ACHN (cell line): ENCODE measurements at regions not wholly inside any gene's neighbourhood (a gene's known extent, or its start where the extent isn't known, plus 50 kb on each side); places are given as distances from the start of the nearest gene placed in this dataset.

ENCODE experiments used
- DNase-seq: peaks from one replicate; pipeline ENCODE4 v3.0.0-alpha.2; 2015
- in situ Hi-C: cut with HindIII; loops from 2 replicates; pipeline ENCODE4 v1.10.0; 2017; ENCODE audit warnings: low sequenced_read_pairs, low pct_ligation_motif_present, low pct_unique_long_range_greater_than_20kb

DNA sequence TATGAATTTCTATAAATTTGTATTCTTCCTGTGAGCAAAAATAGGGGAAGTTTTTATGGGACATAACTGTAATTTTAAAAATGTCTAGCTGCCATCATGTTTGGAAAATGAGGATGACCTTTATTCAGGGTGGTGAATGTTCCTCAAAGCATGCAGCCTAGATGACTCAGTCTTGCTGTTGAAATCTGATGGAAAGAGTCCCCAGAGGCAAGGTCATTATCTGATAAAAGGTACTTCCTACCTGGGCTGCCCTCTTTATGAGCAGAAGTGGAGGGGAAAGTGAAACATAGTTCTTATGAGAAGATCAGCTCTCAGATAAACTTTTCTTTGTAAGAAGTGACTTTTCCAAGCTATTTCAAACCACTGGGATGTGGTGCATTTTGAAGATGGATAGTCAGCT, 1144.7 kb upstream of the PIK3C3 start:
- no peak for DNase-seq
- in situ Hi-C loops = no loop called here

DNA sequence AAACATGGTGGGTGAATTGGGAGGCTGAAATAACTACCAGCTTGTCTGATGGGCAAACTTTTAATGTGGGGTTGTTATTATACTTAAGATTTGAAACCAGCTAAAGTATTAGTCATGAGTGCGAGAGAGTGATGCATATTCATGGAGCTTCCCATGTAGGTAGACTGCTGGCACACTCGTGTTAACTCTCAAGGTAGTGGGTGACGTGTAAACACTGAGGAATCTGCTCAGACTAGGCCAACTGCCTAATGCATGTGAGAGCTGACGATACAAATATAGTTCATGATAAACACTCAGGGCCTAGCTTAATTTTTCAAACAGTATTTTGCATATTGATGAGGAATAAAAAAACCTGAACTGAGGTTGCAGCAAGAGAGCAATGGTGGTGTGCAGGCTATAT, 1165.7 kb upstream of the PIK3C3 start:
- no peak for DNase-seq
- in situ Hi-C loops = no loop called here

DNA sequence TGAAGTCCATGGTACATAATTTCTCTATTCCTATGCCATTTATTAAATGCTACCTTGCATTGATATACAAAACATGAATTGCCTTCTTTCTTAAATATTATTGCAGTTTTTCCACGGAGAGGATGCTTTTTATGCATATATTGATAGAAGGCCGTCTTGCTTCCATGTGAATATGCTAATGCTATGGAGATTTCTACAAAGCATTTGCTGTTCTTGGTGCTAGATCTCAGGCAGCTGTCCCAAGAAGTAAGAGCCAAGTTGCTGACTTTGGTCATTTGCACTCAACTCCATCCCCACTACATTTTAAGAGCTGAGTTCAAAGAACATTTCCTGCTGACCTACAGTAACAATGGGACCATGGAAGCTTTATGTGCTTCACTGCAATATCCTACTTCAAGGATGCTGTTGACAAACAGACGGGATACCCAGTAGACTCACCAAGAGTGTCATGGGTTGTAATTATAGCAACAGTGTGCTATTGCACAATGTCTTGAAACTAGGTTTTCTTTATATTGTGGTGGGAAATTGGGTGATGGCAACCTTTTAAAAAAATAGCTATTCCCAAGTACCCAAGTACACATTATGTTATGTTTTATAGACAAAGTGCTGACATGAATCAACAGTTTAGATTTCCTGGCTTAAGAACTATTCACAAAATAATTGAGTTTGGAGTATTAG, 1172.4 kb upstream of the PIK3C3 start:
- in situ Hi-C loops = no loop called here
- DNase-seq = no peak

DNA sequence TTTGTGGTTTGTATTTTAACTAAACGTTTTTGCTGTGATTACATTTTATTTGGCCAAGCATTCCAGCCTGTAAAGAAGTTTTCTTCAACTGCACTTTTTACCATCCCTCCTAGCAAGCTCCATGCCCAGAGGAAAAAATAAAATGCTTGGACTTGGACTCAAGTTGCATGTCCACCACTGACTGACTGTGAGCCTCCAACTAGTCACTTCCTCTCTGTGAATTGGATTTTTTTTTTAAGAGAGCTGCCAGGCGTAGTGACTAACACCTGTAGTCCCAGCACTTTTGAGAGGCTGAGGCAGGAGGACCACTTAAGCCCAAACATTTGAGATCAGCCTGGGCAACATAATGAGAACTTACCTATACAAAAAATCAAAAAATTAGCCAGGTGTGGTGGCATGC, 1185.2 kb upstream of the PIK3C3 start:
- no peak for DNase-seq
- in situ Hi-C loops = no loop called here

DNA sequence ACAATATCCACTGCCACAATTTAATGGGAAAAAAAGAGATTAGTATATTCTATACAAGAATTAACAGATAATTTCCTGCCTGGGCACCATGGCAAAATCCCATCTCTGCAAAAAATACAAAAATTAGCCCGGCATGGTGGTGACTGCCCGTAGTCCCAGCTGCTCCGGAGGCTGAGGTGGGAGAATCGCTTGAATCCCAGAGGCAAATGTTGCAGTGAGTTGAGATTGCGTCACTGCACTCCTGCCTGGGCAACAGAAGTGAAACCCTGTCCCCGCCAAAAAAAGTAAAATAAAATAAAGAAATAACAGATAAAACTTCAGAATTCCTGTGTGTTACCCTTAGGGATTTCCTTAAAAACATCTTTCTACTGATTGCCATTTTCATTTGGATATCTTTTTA, 1194.8 kb upstream of the PIK3C3 start:
- DNase-seq = no peak
- in situ Hi-C loops = no loop called here

DNA sequence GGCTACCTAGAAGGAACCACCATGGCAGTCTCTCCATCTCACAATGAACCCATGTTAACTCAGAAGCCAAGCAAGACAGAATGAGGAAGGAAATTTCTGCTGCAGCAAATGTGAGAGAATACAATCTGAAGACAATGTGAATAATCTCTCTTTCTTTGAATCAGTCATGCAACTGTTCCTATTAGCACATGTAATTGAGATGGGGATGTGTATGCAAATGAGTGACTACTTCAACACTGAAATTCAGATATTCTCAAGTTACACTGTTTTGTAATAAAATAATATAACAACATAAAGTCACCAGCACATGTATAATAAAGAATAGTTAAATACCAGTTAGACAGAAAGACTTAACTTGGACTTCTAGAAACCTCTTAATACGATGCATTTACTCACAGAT, 1200.6 kb upstream of the PIK3C3 start:
- no peak for DNase-seq
- in situ Hi-C loops = no loop called here

DNA sequence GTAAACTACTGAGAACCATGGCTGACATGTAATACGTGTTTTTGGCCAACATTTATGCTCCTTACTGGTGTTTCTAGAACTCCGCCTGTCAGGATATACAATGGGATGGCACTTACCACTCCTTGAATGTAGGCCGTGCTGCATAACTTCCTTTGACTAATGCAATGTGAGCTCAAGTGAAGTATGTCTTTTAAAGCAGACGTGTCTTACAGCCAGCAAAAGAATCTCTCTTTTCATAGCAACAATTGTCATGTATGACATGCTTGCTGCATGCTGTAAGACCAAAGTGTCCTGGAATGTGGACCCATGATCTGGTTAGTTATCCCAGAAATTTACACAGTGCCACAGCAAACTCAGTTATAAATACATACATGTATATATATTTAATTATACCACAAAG, 1202.7 kb upstream of the PIK3C3 start:
- in situ Hi-C loops = no loop called here
- no peak for DNase-seq

DNA sequence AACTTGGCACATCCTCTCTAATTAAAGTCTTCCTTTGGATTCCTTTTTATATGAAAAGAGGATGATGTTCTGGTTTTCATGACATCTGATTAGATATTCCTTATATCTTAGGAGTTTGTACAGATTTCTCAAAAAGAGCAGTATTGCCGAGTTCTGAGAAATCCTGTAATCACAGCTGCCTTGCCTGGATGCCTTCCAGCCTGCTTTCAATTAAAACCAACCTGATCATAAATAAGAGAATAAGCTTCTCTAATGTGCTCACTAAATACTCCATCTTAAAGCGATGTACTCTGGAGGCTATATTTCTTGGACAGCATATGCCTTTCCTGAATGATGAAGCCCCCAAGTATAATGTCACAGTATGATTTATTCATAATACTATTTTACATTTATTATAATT, 1203.8 kb upstream of the PIK3C3 start:
- in situ Hi-C loops = no loop called here
- DNase-seq = no peak

DNA sequence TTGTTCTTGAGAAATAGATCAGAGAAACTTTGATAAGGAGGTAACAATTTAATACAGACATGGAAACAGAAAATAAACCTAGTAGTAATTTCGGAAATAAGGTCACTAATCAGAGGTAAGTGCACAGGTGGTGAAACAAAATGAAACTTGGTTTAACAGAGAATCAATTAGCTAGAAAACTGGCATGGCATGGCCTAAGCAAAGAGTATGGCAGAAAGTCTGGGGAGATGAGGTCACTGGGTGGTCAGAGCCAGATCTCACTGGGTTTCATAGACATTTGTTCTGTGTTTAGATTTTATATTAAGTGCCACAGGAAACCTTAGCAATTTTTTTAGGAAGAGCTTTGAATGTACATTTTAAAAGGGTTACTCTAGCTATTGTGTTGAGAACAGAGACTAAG, 1216.0 kb upstream of the PIK3C3 start:
- no peak for DNase-seq
- in situ Hi-C loops = no loop called here

DNA sequence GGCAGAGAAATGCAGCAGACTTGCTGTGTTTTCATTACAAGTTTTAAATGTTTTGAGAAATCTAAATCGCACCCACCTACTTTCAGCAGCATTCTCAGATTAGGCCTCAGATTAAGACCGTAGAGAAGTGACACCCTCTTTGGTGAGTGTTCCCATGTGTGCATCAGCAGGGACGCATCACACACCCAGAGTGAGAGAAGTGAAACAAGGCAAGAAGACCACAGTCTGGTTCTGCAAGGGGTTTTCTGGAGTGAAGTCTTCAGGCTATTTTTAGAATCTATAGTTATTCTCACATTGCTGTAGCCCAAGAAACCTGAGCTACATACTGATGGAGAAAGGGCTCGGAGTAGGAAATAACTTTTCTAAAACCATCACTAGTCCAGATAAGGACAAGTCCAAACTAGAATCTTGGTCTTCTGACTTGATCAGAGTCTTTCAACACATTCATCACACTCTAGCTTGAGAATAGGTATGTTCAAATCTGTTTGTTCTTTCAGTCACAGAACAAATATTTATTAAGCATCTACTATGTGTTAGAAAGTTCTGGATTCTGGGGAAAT, 1216.6 kb upstream of the PIK3C3 start:
- no peak for DNase-seq
- in situ Hi-C loops = no loop called here

DNA sequence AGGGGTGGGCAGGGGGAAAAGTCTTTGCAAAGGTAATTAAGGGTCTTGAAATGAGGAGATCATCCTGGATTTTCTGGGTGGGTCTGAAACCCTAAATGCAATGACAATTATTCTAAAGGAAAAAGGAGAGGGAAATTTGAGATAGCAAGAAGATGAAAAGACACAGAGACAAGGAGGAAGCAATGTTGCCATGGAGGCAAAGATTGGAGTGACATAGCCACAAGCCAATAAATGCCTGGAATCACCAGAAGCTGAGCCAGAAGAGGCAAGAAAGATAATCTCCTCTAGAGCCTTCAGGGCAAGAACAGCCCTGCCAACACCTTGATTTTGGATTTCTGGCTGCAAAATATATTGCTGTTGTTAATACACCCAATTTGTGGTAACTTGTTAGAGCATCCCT, 1246.3 kb upstream of the PIK3C3 start:
- no peak for DNase-seq
- in situ Hi-C loops = no loop called here

DNA sequence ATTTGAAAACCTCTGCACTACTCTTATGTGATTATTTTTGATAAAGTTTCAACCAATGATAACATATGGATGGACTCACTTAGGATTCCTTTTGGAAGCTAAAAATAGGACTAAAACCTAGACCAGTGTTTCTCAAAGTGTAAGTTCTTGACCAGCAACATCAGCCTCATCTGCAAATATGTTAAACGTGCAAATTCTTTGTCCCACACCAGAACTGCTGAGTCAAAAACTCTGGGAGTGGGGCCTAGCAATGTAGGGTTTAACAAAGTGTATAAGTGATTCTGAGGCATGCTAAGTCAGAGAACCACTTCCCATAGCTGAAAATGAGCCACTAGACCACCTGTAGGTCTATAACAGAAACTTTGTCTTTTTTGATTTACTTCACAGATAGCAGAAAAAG, 1247.2 kb upstream of the PIK3C3 start:
- no peak for DNase-seq
- in situ Hi-C loops = no loop called here

DNA sequence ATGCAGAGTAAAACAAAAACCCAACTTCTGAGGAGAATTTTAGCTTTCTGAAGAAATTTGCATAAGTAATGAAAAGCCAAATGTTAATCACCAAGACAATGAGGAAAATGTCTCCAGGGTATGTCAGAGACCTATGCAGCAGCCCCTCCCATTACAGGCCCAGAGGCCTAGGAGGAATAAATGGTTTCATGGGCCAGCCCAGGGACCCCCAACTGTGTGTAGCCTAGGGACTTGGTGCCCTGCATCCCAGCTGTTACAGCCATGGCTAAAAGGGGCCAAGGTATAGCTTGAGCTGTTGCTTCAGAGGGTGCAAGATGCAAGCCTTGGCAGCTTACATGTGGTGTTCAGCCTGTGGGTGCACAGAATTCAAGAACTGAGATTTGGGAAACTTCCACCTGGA, 1256.9 kb upstream of the PIK3C3 start:
- in situ Hi-C loops = no loop called here
- no peak for DNase-seq

DNA sequence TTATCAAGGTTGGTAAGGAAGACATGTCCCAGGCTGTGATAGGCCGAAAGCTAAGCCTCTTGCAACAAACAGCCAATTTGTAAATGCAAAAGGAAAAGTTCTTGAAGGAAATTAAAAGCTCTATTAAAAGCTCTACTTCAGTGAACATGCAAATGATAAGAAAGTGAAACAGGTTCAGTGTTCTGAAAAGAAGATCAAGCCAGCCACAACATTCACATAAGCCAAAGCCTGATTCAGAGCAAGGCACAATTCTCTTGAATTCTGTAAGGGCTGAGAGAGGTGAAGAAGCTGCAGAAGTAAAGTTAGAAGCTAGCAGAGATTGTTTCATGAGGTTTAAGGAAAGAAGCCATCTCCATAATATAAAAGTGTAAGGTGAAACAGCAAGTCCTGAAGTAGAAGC, 1259.5 kb upstream of the PIK3C3 start:
- in situ Hi-C loops = no loop called here
- DNase-seq = no peak

DNA sequence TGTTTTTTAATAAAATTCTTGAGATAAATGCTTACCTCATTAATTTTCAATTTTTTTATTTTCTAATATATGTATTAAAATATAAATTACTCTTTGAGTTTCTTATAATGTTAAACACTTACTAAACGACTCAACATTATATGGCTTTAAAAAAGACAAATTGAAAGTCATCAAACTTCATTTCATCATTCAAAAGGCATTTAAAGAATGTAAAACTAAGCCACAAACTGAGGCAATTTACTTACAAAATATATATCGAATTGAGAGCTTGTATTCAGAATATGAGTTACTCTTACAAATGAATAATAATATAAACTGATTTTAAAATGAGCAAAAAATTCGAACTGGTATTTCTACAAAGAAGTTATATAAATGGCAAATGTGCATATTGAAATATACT, 1262.2 kb upstream of the PIK3C3 start:
- in situ Hi-C loops = no loop called here
- no peak for DNase-seq

DNA sequence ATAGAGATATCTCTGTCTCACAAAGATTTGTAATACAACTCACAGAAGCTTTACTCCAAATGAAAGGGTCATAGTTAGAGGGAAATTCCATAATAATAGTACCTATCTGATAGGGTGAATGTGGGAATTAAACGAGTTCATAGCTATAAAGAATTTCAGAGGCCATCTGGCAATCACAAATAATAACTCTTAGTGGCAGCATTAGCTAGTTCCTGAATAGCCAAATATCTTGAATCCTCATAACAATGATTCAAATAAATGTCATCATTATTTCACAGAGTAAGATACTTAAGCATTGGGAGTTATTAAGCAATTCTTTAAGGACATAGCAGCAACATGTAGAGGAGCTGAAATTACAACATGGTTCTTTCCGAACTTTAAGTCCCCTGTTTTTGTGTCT, 1265.0 kb upstream of the PIK3C3 start:
- in situ Hi-C loops = no loop called here
- no peak for DNase-seq

DNA sequence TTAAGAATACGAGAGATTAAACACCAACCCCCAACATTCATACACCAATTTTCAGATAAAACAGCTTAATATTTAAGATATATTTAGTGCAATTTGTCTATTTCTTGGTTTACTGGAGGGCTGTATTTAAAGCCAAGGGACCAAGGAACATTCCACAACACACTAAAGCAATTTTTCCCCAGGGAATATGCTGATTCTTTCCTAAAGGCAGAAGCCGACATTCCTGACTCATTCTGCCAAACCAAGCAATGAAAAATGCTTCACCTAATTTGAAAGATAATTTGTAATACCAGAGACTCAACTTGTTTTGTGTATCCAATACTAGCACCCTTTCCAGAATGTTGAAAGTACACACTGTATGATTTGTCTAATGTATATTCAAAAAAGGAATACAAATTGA, 1267.6 kb upstream of the PIK3C3 start:
- no peak for DNase-seq
- in situ Hi-C loops = no loop called here

DNA sequence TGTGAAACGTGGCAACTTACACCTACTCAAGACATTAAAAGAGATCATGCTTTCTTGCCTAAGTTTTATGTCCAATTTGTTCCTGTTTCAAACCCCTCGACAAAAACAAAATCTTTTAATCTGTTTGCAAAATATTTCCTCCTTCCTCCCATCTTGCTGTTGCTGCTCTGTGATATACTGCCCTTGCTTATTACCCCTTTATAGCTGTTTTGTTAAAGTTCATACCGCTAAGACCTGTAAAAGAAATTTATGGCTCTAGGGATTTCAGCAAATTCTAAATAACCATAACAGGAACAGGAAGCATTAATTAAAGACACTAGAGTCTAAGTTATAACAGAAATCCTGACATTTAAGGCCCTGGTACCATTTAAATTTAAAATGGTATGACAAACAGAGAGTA, 1268.2 kb upstream of the PIK3C3 start:
- DNase-seq = no peak
- in situ Hi-C loops = no loop called here

DNA sequence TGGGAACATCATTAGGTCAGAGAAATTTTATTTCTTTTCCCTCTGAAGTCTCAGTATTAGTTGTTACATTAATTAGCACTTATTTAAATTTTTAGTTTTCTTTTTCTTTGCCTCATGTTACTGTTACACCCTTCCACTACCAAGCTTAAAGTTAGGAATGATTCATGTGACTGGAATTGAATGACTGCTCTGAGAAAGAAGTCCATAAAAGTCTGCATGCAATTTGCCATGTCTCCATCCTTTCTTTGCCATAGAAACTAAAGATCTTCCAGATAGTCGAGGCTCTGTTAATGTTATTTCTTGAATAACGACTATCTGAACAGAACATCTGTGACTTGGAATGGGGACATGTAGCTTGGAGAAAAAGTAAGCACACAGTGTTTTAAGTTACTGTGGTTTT, 1269.8 kb upstream of the PIK3C3 start:
- no peak for DNase-seq
- in situ Hi-C loops = no loop called here

DNA sequence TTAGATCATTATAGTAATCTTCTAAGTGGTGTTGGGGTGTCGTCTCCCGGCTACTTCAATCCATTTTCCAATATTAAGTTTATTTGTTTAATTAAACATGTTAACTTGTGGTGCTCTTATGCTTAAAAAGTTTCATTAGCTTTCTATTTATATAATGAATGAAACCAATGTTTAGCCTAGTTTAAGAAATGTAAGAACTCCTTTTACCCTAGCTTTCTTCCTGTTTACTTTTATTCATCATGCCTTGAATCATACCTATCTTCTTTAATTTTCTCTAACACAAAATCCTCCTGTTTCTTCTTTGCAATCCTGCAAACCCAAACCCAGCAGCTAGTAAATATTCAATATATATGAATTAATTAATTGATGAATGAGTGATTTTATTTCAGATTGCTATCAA, 1276.7 kb upstream of the PIK3C3 start:
- no peak for DNase-seq
- in situ Hi-C loops = no loop called here

DNA sequence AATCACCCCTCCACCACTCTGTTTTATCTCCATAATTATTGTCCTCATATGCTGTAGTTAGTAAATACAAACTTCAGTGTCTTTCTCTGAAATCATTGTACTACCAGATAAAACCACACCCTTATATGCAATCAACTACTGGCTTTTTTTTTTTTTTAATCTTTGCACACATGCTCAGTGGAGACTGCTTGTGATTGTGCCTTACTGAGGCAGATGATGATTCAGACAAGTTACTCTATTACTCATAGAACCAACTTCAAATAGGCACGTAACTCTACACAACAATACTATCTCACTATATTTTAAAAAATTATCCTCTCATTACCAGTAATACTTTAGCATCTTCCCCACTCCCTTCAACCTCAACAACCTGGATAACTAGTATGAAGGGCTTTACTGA, 1278.4 kb upstream of the PIK3C3 start:
- in situ Hi-C loops = no loop called here
- DNase-seq = no peak
